OCI-LY3 (cell line): ENCODE measurements at regions not wholly inside any gene's neighbourhood (a gene's known extent, or its start where the extent isn't known, plus 50 kb on each side); places are given as distances from the start of the nearest gene placed in this dataset.

Experiments
- H2AFZ ChIP-seq: fragments of 200-600, 300-600 bp; shearing (Covaris generic); 2 replicates; pipeline ENCODE4 v1.6.0; 2014; ENCODE audit warnings: antibody characterized with exemption, low read depth, low read length
- H3K27ac ChIP-seq: fragments of 200-600, 300-600 bp; sonication (generic); 2 replicates; pipeline ENCODE4 v1.5.1; 2014; ENCODE audit warnings: mild to moderate bottlenecking, low read length, moderate library complexity, mixed read lengths
- H3K27me3 ChIP-seq: fragments of 200-600, 300-600 bp; sonication (generic); 2 replicates; pipeline ENCODE4 v1.6.1; 2014; ENCODE audit warnings: low read depth, low read length, mixed read lengths
- H3K36me3 ChIP-seq: fragments of 200-600, 300-600 bp; sonication (generic); replicated peaks from 2 replicates; pipeline ENCODE3; 2014; ENCODE audit warnings: low read depth, low read length, mixed read lengths
- H3K4me1 ChIP-seq: fragments of 300-600, 200-600 bp; sonication (generic); 2 replicates; pipeline ENCODE4 v1.6.1; 2014; ENCODE audit warnings: low read length, mixed read lengths
- H3K4me2 ChIP-seq: fragments of 200-600, 300-600 bp; sonication (generic); 2 replicates; pipeline ENCODE4 v1.6.1; 2014; ENCODE audit warnings: low read length, mixed read lengths
- H3K4me3 ChIP-seq: fragments of 300-600, 200-600 bp; sonication (generic); 2 replicates; pipeline ENCODE4 v1.5.1; 2014; ENCODE audit warnings: antibody characterized with exemption, mild to moderate bottlenecking, low read length, moderate library complexity
- H3K79me2 ChIP-seq: fragments of 300-600, 200-600 bp; shearing (Covaris generic); 2 replicates; pipeline ENCODE4 v1.6.1; 2014; ENCODE audit warnings: mild to moderate bottlenecking, low read length, mixed read lengths
- H3K9ac ChIP-seq: fragments of 300-600, 200-600 bp; shearing (Covaris generic); 2 replicates; pipeline ENCODE4 v1.6.0; 2014; ENCODE audit warnings: mild to moderate bottlenecking, low read length, moderate library complexity
- H3K9me3 ChIP-seq: fragments of 200-600, 300-600 bp; shearing (Covaris generic); 2 replicates; pipeline ENCODE4 v1.6.1; 2014; ENCODE audit warnings: low read length, mixed read lengths; ENCODE audit not compliant: insufficient read depth
- H4K20me1 ChIP-seq: fragments of 200-600, 300-600 bp; sonication (generic); 2 replicates; pipeline ENCODE4 v1.6.1; 2016; ENCODE audit warnings: low read length, mixed read lengths; ENCODE audit not compliant: insufficient read depth
- EZH2phosphoT487 ChIP-seq: fragments of 200-600 bp; shearing (Covaris generic); IDR thresholded peaks from 2 replicates; pipeline ENCODE4 v1.6.1; 2018; ENCODE audit warnings: antibody characterized with exemption, mixed run types, low read depth
- TF ChIP-seq, protein P1 (sequence below): fragments of 200-600, 300-600 bp; sonication (generic); IDR thresholded peaks from 2 replicates; pipeline ENCODE4 v1.5.1; 2014; ENCODE audit warnings: antibody characterized with exemption, low read length, low read depth

DNA sequence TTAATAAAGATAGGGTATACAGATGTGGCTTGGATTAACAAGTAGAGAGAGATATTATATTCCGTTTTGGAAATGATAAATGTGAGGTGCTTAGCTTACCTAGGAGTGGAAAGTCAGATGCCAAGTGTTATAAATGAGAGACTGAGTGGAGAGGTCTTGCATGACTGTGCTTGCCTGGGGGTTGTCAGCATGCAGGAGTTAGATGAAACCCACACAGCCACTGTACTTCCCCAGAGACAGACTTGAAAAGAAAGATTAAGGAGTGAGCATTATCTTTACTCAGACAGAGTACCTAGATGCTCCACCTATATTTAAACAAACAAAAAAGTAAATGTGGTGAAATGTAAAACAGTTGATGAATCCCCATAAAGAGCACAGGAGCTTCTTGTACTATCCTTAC lies 482.7 kb downstream of the RIT2 start:
- no peaks in the 10 kb centered on the region for H3K9me3 ChIP-seq
- no peak for TF ChIP-seq EZH2phosphoT487
- TF ChIP-seq, protein P1, sequence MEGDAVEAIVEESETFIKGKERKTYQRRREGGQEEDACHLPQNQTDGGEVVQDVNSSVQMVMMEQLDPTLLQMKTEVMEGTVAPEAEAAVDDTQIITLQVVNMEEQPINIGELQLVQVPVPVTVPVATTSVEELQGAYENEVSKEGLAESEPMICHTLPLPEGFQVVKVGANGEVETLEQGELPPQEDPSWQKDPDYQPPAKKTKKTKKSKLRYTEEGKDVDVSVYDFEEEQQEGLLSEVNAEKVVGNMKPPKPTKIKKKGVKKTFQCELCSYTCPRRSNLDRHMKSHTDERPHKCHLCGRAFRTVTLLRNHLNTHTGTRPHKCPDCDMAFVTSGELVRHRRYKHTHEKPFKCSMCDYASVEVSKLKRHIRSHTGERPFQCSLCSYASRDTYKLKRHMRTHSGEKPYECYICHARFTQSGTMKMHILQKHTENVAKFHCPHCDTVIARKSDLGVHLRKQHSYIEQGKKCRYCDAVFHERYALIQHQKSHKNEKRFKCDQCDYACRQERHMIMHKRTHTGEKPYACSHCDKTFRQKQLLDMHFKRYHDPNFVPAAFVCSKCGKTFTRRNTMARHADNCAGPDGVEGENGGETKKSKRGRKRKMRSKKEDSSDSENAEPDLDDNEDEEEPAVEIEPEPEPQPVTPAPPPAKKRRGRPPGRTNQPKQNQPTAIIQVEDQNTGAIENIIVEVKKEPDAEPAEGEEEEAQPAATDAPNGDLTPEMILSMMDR = no peak
- H3K27me3 ChIP-seq = no peaks in the 10 kb centered on the region
- H3K4me3 ChIP-seq = no peak overlapping the region
- H3K79me2 ChIP-seq = no peaks in the 10 kb centered on the region
- H3K27ac ChIP-seq = no peak overlapping the region
- H3K4me1 ChIP-seq = peaks cover 4% of the 10 kb centered on the region; the same call in 1 of the 2 replicates
- H4K20me1 ChIP-seq = no peaks in the 10 kb centered on the region
- no peak overlapping the region for H2AFZ ChIP-seq
- H3K4me2 ChIP-seq = no peak overlapping the region
- no peaks in the 10 kb centered on the region for H3K36me3 ChIP-seq
- no peak overlapping the region for H3K9ac ChIP-seq

DNA sequence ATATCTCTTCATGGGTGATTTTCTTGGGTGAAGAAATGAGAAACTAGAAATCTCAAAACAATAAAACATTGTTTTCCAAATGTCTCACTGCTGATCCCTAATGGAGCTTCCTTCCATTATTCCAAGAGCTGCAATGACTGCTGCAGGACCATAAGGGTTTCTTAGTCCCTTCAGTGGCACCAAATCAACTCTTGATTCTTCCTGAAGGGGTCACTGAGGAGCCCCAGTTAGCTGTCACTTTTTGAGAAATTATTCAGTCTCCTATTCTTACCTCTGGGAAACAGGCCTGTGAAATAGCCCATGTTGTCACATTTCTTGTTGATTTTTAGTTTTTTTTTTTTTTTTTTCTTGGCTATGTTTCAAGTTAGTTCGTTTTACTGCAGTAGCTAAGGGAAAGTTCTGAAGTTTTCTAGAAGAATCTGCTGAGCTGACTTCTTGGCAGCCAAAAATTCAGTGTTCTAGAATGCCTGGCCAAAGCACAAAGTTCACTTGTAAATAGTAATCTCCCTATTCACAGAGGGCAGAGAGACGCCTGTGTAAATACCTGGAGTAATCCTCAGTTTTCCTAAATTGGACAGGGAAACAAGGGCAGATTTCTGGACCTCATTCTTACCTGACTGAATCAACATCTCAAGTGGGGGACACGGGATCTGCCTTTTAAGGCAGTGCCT lies 480.0 kb downstream of the RIT2 start:
- no peaks in the 10 kb centered on the region for H3K36me3 ChIP-seq
- no peak overlapping the region for H3K27ac ChIP-seq
- H3K4me3 ChIP-seq = no peak overlapping the region
- H3K4me2 ChIP-seq = no peak overlapping the region
- H3K27me3 ChIP-seq = no peaks in the 10 kb centered on the region
- TF ChIP-seq EZH2phosphoT487 = no peak
- TF ChIP-seq, protein P1 = peak; percentile 72
- peaks cover 4% of the 10 kb centered on the region; the same call in 1 of the 2 replicates for H3K4me1 ChIP-seq
- no peaks in the 10 kb centered on the region for H3K9me3 ChIP-seq
- H3K79me2 ChIP-seq = no peaks in the 10 kb centered on the region
- H3K9ac ChIP-seq = no peak overlapping the region
- H2AFZ ChIP-seq = no peak overlapping the region
- no peaks in the 10 kb centered on the region for H4K20me1 ChIP-seq

DNA sequence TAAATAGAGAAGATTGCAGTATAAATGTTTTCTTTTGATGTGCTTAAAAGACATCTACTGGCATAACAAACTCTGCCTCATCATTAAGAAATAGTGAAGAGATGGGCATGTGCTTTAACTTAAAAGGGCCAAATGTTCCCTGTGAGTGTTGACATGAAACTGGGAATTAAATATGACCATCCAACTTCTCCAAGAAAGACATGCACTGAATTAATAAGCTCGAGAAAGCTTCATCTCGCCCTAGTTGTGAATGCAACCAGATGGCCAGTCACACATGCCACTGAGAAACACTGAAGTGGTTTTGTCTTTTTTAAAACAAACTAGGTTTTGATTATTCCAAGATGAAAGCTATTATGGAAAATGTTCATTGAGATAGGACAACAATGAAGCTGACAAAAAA lies 479.2 kb downstream of the RIT2 start:
- Histone ChIP-seq H3K27me3 (no peaks in the 10 kb centered on the region), H3K9ac (no peak overlapping the region), H3K36me3 (no peaks in the 10 kb centered on the region), H3K4me1 (peaks cover 4% of the 10 kb centered on the region; the same call in 1 of the 2 replicates), H3K79me2 (no peaks in the 10 kb centered on the region), H3K9me3 (no peaks in the 10 kb centered on the region), H3K27ac (no peak overlapping the region), H3K4me3 (no peak overlapping the region), H2AFZ (no peak overlapping the region), H3K4me2 (no peak overlapping the region), H4K20me1 (no peaks in the 10 kb centered on the region)
- TF ChIP-seq, protein P1 = no peak
- no peak for TF ChIP-seq EZH2phosphoT487

DNA sequence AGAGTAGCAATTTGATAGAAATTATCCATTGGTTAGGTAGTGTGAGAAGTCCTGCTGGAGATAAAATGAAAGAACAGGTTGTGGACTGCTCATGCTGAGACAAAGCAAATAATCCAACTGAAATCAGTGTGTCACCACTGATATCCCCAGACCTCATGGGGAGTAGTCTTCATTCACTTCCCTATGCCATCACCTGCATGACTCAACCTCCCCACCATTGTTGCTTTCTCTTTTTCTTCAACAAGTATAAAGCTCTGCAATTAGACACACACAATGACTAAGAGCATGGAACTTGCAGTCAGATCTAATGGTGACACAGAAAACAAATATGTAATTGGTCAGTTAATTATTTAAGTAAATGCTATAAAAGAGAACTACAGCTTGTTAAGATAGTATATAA lies 475.3 kb downstream of the RIT2 start:
- H3K4me3 ChIP-seq = no peak overlapping the region
- no peaks in the 10 kb centered on the region for H3K9me3 ChIP-seq
- no peak overlapping the region for H3K4me2 ChIP-seq
- H3K36me3 ChIP-seq = no peaks in the 10 kb centered on the region
- TF ChIP-seq, protein P1 = no peak
- no peak for TF ChIP-seq EZH2phosphoT487
- no peaks in the 10 kb centered on the region for H4K20me1 ChIP-seq
- no peak overlapping the region for H3K9ac ChIP-seq
- H3K79me2 ChIP-seq = no peaks in the 10 kb centered on the region
- H3K4me1 ChIP-seq = no peaks in the 10 kb centered on the region
- H3K27ac ChIP-seq = no peak overlapping the region
- no peaks in the 10 kb centered on the region for H3K27me3 ChIP-seq
- no peak overlapping the region for H2AFZ ChIP-seq
